Kidney (tissue), 13 donors: ENCODE measurements at regions not wholly inside any gene's neighbourhood (a gene's known extent, or its start where the extent isn't known, plus 50 kb on each side); places are given as distances from the start of the nearest gene placed in this dataset.

Source experiments
- DNase-seq, 5 donors: peaks; one replicate each; pipeline ENCODE4 v3.0.0-alpha.2; 2013 to 2020
- FAIRE-seq: peaks from 2 replicates; lab custom pipeline; 2012; peaks lifted over from hg19 to GRCh38; lab: Jason Lieb, UNC
- H3K27ac ChIP-seq, 2 donors: one replicate each; pipeline ENCODE4 v1.7.0; 2013; ENCODE audit warnings: low read depth in 2 of 2, low read length in 2 of 2, inconsistent platforms in 1 of 2
- H3K27me3 ChIP-seq: one replicate; pipeline ENCODE4 v1.7.1; 2013; ENCODE audit warnings: low read length, inconsistent platforms; ENCODE audit not compliant: control insufficient read depth, insufficient read depth
- H3K36me3 ChIP-seq, 3 donors: one replicate each; pipeline versions ENCODE4 v1.7.0 to v1.7.1; 2013; ENCODE audit warnings: low read length in 3 of 3, control low read depth in 1 of 3, inconsistent platforms in 1 of 3; ENCODE audit not compliant: insufficient read depth in 3 of 3, control insufficient read depth in 2 of 3
- H3K4me1 ChIP-seq, 3 donors: one replicate each; pipeline versions ENCODE4 v1.7.0 to v1.7.1; 2013; ENCODE audit warnings: low read length in 3 of 3, inconsistent platforms in 1 of 3, low read depth in 1 of 3; ENCODE audit not compliant: control insufficient read depth in 2 of 3, insufficient read depth in 2 of 3
- H3K4me3 ChIP-seq, 3 donors: one replicate each; pipeline versions ENCODE4 v1.7.0 to v1.8.1; 2013; ENCODE audit warnings: low read length in 3 of 3, control low read depth in 1 of 3, inconsistent platforms in 1 of 3
- H3K9ac ChIP-seq, 3 donors: one replicate each; pipeline versions ENCODE4 v1.7.0 to v1.7.1; 2013; ENCODE audit warnings: low read length in 3 of 3, control low read depth in 1 of 3, inconsistent platforms in 1 of 3
- H3K9me3 ChIP-seq, 3 donors: one replicate each; pipeline versions ENCODE4 v1.7.0 to v1.7.1; 2013; ENCODE audit warnings: low read length in 3 of 3, control low read depth in 1 of 3, inconsistent platforms in 1 of 3; ENCODE audit not compliant: control insufficient read depth in 2 of 3, insufficient read depth in 1 of 3
- intact Hi-C: fragments of 100-400 bp; cut with DNase I; formaldehyde crosslinking; loops from one replicate; pipeline ENCODE4 v1.11.1; 2022
- TF ChIP-seq, protein P1 (sequence below): IDR thresholded peaks from 3 replicates; pipeline ENCODE4 v1.5.1; 2012; ENCODE audit warnings: mild to moderate bottlenecking, moderate library complexity, borderline replicate concordance; ENCODE audit not compliant: insufficient read depth; ENCODE audit errors: extremely low read depth
- donor health status: control.
- donor health status: control.
- donor health status: control.
- donor health status: control.
- donor health status: control.
- donor health status: DM: yes; HTN: yes; CAD: no.
- donor health status: Normal renal cell carcinoma (clear cell type).

DNA sequence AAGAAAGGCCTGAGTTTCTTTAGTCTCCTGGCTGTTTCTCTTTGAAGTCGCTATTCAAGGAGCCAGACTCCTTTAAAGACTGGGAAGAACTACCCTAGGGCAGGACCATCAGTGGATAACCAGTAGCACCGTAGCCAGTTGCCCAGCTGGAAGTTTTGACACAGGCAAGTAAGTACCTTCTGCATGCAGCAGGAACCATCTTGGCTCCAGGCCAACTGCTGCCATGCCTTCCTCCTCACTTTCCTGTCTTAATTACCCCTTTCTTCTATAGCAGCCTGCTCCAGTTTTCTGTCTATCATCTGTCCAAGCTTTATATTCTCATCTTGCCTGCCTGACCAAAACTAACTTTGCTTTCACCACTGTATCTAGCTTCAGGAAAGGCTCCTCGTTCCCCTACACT is 149.7 kb upstream of the SV2C start:
- H3K27me3 ChIP-seq: no peaks in the 10 kb centered on the region
- no peak overlapping the region for H3K27ac ChIP-seq
- TF ChIP-seq, protein P1, sequence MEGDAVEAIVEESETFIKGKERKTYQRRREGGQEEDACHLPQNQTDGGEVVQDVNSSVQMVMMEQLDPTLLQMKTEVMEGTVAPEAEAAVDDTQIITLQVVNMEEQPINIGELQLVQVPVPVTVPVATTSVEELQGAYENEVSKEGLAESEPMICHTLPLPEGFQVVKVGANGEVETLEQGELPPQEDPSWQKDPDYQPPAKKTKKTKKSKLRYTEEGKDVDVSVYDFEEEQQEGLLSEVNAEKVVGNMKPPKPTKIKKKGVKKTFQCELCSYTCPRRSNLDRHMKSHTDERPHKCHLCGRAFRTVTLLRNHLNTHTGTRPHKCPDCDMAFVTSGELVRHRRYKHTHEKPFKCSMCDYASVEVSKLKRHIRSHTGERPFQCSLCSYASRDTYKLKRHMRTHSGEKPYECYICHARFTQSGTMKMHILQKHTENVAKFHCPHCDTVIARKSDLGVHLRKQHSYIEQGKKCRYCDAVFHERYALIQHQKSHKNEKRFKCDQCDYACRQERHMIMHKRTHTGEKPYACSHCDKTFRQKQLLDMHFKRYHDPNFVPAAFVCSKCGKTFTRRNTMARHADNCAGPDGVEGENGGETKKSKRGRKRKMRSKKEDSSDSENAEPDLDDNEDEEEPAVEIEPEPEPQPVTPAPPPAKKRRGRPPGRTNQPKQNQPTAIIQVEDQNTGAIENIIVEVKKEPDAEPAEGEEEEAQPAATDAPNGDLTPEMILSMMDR: no peak
- no peak overlapping the region for H3K9ac ChIP-seq
- no peaks in the 10 kb centered on the region for H3K9me3 ChIP-seq
- H3K36me3 ChIP-seq: no peaks in the 10 kb centered on the region
- FAIRE-seq: no peak
- H3K4me3 ChIP-seq: no peak overlapping the region
- H3K4me1 ChIP-seq: no peaks in the 10 kb centered on the region
- intact Hi-C loops: no loop called here
- DNase-seq: no peak

GRCh38 chr5:75931175-75931574 is 152.0 kb upstream of the SV2C start:
- Histone ChIP-seq H3K27me3 (no peaks in the 10 kb centered on the region), H3K4me1 (no peaks in the 10 kb centered on the region), H3K9me3 (no peaks in the 10 kb centered on the region), H3K27ac (no peak overlapping the region), H3K36me3 (no peaks in the 10 kb centered on the region), H3K9ac (no peak overlapping the region), H3K4me3 (no peak overlapping the region)
- DNase-seq (no peak), FAIRE-seq (no peak)
- intact Hi-C loops: no loop called here
- TF ChIP-seq, protein P1: no peak

DNA sequence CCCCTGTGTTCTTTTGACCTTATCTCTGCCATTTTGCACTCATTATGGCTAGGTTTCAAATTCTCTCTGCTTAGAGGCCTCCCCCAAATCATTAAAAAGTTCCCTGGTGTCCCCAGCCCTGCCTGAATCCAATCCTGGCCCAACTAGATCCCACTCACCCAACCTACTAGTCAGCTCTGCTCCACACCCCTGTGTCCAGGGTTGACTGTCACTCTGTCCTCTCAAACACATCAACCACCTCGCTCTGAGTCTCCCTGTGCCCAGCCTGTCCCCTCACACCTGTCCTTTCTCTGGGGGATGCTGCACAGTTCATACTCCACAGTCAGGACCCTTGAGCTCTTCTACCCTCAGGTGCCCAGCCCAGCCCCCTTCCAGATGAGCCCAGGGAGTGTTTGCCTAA is 154.2 kb upstream of the SV2C start:
- DNase-seq (no peak), FAIRE-seq (no peak)
- Histone ChIP-seq H3K27ac (no peak overlapping the region), H3K27me3 (no peaks in the 10 kb centered on the region), H3K36me3 (no peaks in the 10 kb centered on the region), H3K9ac (no peak overlapping the region), H3K4me3 (no peak overlapping the region), H3K4me1 (no peaks in the 10 kb centered on the region), H3K9me3 (no peaks in the 10 kb centered on the region)
- TF ChIP-seq, protein P1: no peak
- intact Hi-C loops: no loop called here

DNA sequence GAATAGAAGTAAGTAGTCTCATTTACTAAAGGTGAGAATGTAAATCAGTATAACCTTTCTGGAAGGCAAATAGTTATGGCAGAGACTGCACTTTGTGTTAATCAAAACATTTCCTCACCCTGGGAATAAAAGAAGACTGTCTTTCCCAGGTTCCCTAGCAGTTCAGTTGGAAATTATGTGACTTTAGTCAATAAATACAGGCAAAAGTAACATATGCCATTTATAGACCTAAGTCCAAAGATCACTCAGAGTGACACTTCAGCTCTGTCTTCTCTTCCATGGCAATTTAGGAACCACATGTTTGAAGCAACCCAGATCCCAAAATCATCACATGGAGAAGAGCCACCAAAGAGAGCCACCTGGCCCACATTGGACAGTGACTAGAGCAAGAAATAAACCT is 160.7 kb upstream of the SV2C start:
- Histone ChIP-seq H3K4me1 (no peaks in the 10 kb centered on the region), H3K9me3 (no peaks in the 10 kb centered on the region), H3K27me3 (no peaks in the 10 kb centered on the region), H3K36me3 (no peaks in the 10 kb centered on the region), H3K4me3 (no peak overlapping the region), H3K9ac (no peak overlapping the region), H3K27ac (no peak overlapping the region)
- intact Hi-C loops: no loop called here
- FAIRE-seq (no peak), DNase-seq (no peak)
- TF ChIP-seq, protein P1: no peak
